GM12878 (cell line): ENCODE measurements at regions not wholly inside any gene's neighbourhood (a gene's known extent, or its start where the extent isn't known, plus 50 kb on each side); places are given as distances from the start of the nearest gene placed in this dataset.

ENCODE experiments used
- ATAC-seq: fragments of 200-7000 bp; cut with Tn5 transposase; 3 replicates; pipeline ENCODE4 v1.9.1; 2020; ENCODE audit warnings: mild to moderate bottlenecking, moderate library complexity
- BruUV-seq: library from RNA; stranded (reverse); fragments of 400-500 nt; replicated peaks from 2 replicates; lab custom pipeline; 2021; lab: Mats Ljungman, UMichigan
- CTCF ChIA-PET: fragments of 300-600 bp; sonication (Branson Sonifier 250); formaldehyde crosslinking; extraction: SDS; loops from one replicate; lab custom pipeline; 2021; ENCODE audit warnings: inconsistent platforms; lab: Yijun Ruan, JAX
- POLR2A ChIA-PET: fragments of 350-600 bp; formaldehyde crosslinking; extraction: SDS; loops from one replicate; lab custom pipeline; 2021; ENCODE audit warnings: inconsistent platforms; lab: Charles Lee
- RAD21 ChIA-PET: fragments of 300-600 bp; sonication (Branson Sonifier 250); formaldehyde crosslinking; loops from one replicate; lab custom pipeline; 2023; ENCODE audit warnings: antibody characterized with exemption; ENCODE audit not compliant: unreplicated experiment; lab: Charles Lee
- SMC1A ChIA-PET: fragments of 300-600 bp; sonication (Branson Sonifier 250); formaldehyde crosslinking; loops from one replicate; lab custom pipeline; 2023; ENCODE audit not compliant: unreplicated experiment, uncharacterized antibody; lab: Charles Lee
- DNase-seq: peaks from one replicate; pipeline ENCODE4 v3.0.0-alpha.2; 2011; ENCODE audit warnings: low read depth, low spot score
- FAIRE-seq: peaks from 3 replicates; lab custom pipeline; 2011; peaks lifted over from hg19 to GRCh38; lab: Jason Lieb, UNC
- H2AFZ ChIP-seq: 2 replicates; pipeline ENCODE4 v1.6.0; 2011; ENCODE audit warnings: low read depth, low read length, control low read depth; ENCODE audit not compliant: control insufficient read depth
- H3K27ac ChIP-seq: 2 replicates; pipeline ENCODE4 v1.5.1; 2011; ENCODE audit warnings: control low read depth; ENCODE audit not compliant: control insufficient read depth, insufficient read depth
- H3K27me3 ChIP-seq, 2 experiments: replicated peaks in 1 of 2; 2 replicates each; pipeline versions ENCODE4 v1.6.0 to v1.6.1; 2011; ENCODE audit warnings: low read length in 1 of 2; ENCODE audit not compliant: control insufficient read depth in 2 of 2, insufficient read depth in 2 of 2
- H3K36me3 ChIP-seq, 2 experiments: 2 replicates each; pipeline ENCODE4 v1.5.1; 2011; ENCODE audit warnings: low read length in 1 of 2; ENCODE audit not compliant: control insufficient read depth in 2 of 2, insufficient read depth in 2 of 2
- H3K4me1 ChIP-seq: 2 replicates; pipeline ENCODE4 v1.6.1; 2011; ENCODE audit warnings: mild to moderate bottlenecking, low read length, moderate library complexity, mixed read lengths; ENCODE audit not compliant: control insufficient read depth, insufficient read depth
- H3K4me2 ChIP-seq: 2 replicates; pipeline ENCODE4 v1.6.0; 2011; ENCODE audit warnings: control low read depth; ENCODE audit not compliant: control insufficient read depth, insufficient read depth
- H3K4me3 ChIP-seq: fragments of 200-600 bp; sonication (generic); 2 replicates; pipeline ENCODE4 v1.5.1; 2016
- H3K79me2 ChIP-seq: 2 replicates; pipeline ENCODE4 v1.6.0; 2011; ENCODE audit warnings: low read length; ENCODE audit not compliant: control insufficient read depth, insufficient read depth
- H3K9ac ChIP-seq: 2 replicates; pipeline ENCODE4 v1.8.0; 2011; ENCODE audit warnings: low read length, control low read depth, mixed read lengths; ENCODE audit not compliant: control insufficient read depth, insufficient read depth
- H3K9me3 ChIP-seq: replicated peaks from 3 replicates; pipeline ENCODE4 v1.5.1; 2011; ENCODE audit warnings: mild to moderate bottlenecking, low read length; ENCODE audit not compliant: control insufficient read depth, insufficient read depth
- H4K20me1 ChIP-seq: 2 replicates; pipeline ENCODE4 v1.6.0; 2011; ENCODE audit not compliant: control insufficient read depth, insufficient read depth
- EZH2 ChIP-seq: IDR thresholded peaks from 2 replicates; pipeline ENCODE4 v1.6.1; 2012; ENCODE audit warnings: low read depth, mild to moderate bottlenecking, control low read depth, inconsistent platforms, low read length, borderline replicate concordance; ENCODE audit not compliant: control insufficient read depth
- LARP7 ChIP-seq: fragments of 450-650 bp; IDR thresholded peaks from 2 replicates; pipeline ENCODE4 v1.6.1; 2017; ENCODE audit warnings: mild to moderate bottlenecking
- RAD21 ChIP-seq: IDR thresholded peaks from 2 replicates; pipeline ENCODE4 v1.6.1; 2011; ENCODE audit warnings: mild to moderate bottlenecking, low read depth, low read length, moderate library complexity; ENCODE audit not compliant: insufficient read depth
- SMC3 ChIP-seq: IDR thresholded peaks from 2 replicates; pipeline ENCODE4 v1.6.1; 2011; ENCODE audit warnings: low read length, improper control_type of control experiment, borderline replicate concordance
- WGBS: methylation state at CpG from one replicate; pipeline ENCODE4 v1.1.6; 2016; ENCODE audit warnings: low lambda C conversion rate; ENCODE audit not compliant: insufficient replicate concordance, insufficient coverage; ENCODE audit errors: missing lambda C conversion rate; 5-methylcytosine and 5-hydroxymethylcytosine counted together
- in situ Hi-C: fragments of 300-500 bp; cut with MboI; formaldehyde crosslinking; loops from 9 replicates; pipeline ENCODE4 v1.14.3; 2018; ENCODE audit warnings: mixed read lengths
- intact Hi-C: fragments of 100-400 bp; cut with micrococcal nuclease; formaldehyde crosslinking; loops from one replicate; pipeline ENCODE4 v1.14.2; 2022; ENCODE audit not compliant: unreplicated experiment
- TF ChIP-seq, protein P1 (sequence below), 3 experiments: IDR thresholded peaks in 2 of 3; conservative IDR thresholded peaks in 1 of 3; 2 replicates each; pipeline ENCODE4 v1.5.1; 2011; ENCODE audit warnings: low read depth in 3 of 3, low read length in 3 of 3, mild to moderate bottlenecking in 3 of 3, control low read depth in 2 of 3, moderate library complexity in 2 of 3, inconsistent platforms in 1 of 3, mixed read lengths in 1 of 3; ENCODE audit not compliant: control insufficient read depth in 2 of 3, insufficient read depth in 1 of 3; ENCODE audit errors: extremely low read depth in 1 of 3

DNA sequence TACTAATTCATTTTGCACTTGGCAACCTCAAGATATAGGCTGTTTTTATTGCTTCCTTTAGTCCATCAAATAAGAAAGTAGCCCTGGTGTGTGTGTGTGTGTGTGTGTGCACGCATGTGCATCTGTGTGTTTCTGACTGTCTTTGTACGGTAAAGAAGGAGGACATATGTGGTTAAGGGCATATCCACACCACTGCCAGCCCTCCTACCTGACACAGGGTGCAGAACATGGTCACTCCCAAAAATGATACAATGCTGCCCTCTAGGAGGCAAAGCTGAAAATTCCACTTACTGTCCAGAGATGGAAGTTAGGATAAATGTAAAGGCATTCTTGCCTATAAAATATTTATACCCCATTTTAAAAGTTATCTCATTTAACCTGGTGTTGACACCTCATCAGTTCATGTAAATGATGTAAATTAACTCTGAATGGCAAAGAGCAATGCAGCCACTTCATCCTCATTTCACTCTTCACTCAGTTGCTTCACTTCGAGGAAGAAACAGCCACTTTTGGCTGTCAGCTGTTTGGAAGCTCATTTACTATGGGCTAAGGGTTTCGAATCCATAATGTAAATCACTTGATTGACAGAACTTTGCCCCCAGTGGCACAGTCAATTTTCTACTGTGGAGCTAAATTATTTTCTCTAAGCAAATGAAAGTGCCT, 83.1 kb upstream of the MTNR1B start:
- ATAC-seq, result peak; percentile 91
- DNase-seq, result peak; percentile 3
- in situ Hi-C loops, result no loop called here

More for the DNA sequence above, 83.1 kb upstream of the MTNR1B start:
- POLR2A ChIA-PET, result no interaction called here
- H3K9me3 ChIP-seq, result no peaks in the 10 kb centered on the region
- peak; percentile 90 for TF ChIP-seq RAD21
- TF ChIP-seq EZH2, result no peak
- TF ChIP-seq SMC3, result peak; percentile 59
- TF ChIP-seq, protein P1, sequence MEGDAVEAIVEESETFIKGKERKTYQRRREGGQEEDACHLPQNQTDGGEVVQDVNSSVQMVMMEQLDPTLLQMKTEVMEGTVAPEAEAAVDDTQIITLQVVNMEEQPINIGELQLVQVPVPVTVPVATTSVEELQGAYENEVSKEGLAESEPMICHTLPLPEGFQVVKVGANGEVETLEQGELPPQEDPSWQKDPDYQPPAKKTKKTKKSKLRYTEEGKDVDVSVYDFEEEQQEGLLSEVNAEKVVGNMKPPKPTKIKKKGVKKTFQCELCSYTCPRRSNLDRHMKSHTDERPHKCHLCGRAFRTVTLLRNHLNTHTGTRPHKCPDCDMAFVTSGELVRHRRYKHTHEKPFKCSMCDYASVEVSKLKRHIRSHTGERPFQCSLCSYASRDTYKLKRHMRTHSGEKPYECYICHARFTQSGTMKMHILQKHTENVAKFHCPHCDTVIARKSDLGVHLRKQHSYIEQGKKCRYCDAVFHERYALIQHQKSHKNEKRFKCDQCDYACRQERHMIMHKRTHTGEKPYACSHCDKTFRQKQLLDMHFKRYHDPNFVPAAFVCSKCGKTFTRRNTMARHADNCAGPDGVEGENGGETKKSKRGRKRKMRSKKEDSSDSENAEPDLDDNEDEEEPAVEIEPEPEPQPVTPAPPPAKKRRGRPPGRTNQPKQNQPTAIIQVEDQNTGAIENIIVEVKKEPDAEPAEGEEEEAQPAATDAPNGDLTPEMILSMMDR (IDR thresholded peaks at IDR 0.05 in 2 of 3, conservative IDR thresholded peaks at IDR 0.05 in 1 of 3; ENCODE audit: control insufficient read depth in 2 of 3, extremely low read depth in 1 of 3, insufficient read depth in 1 of 3, low read depth in 3 of 3, low read length in 3 of 3), result peak; percentile 49 to 77 (median 66); a peak in 5 of 6 replicates
- no peak for TF ChIP-seq LARP7
- no peaks in the 10 kb centered on the region for H3K4me1 ChIP-seq
- no peaks in the 10 kb centered on the region for H3K79me2 ChIP-seq
- CTCF ChIA-PET, result interaction anchor here (0.6 to 1.7 kb wide), 12 partner anchors 9 to 940 kb away, joined by 3 to 8 read pairs (median 3); no protein-coding TSS in a partner anchor
- WGBS, result 0% methylated on average over 4 of the region's 4 CpGs
- peaks cover 0 to 2% of the 10 kb centered on the region in 2 experiments; a peak in 2 of 4 replicates for H3K27me3 ChIP-seq
- no peak overlapping the region for H3K9ac ChIP-seq
- RAD21 ChIA-PET, result no interaction called here
- FAIRE-seq, result peak; percentile 62
- H3K36me3 ChIP-seq, result no peaks in the 10 kb centered on the region
- no peak overlapping the region for H3K27ac ChIP-seq
- no peak overlapping the region for H2AFZ ChIP-seq
- no peak overlapping the region for H3K4me2 ChIP-seq
- intact Hi-C loops, result loop anchor here (1.0 to 5.0 kb wide), 2 partner anchors 151 to 544 kb away; no protein-coding TSS in a partner anchor
- no TSS peak for BruUV-seq
- SMC1A ChIA-PET, result interaction anchor here (0.7 to 1.8 kb wide), 5 partner anchors 9 to 546 kb away, joined by 3 to 5 read pairs (median 3); no protein-coding TSS in a partner anchor
- H4K20me1 ChIP-seq, result no peaks in the 10 kb centered on the region
- no peak overlapping the region for H3K4me3 ChIP-seq
